GM06990 (cell line): ENCODE measurements at regions not wholly inside any gene's neighbourhood (a gene's known extent, or its start where the extent isn't known, plus 50 kb on each side); places are given as distances from the start of the nearest gene placed in this dataset.

Experiments used
- DNase-seq: peaks from one replicate; pipeline ENCODE4 v3.0.0-alpha.2; 2011; ENCODE audit not compliant: insufficient read length; ENCODE audit errors: extremely low read depth
- H3K27me3 ChIP-seq: replicated peaks from 2 replicates; pipeline ENCODE4 v1.6.0; 2011; ENCODE audit warnings: low read length; ENCODE audit not compliant: control insufficient read depth, insufficient read depth
- H3K36me3 ChIP-seq: 2 replicates; pipeline ENCODE4 v1.5.1; 2011; ENCODE audit warnings: low read length; ENCODE audit not compliant: control insufficient read depth, insufficient read depth
- H3K4me3 ChIP-seq: replicated peaks from 2 replicates; pipeline ENCODE4 v1.5.1; 2011; ENCODE audit warnings: low read depth, mild to moderate bottlenecking, control low read depth, low read length
- CTCF ChIP-seq: IDR thresholded peaks from 2 replicates; pipeline ENCODE4 v1.5.1; 2011; ENCODE audit warnings: low read length, control low read depth, mild to moderate bottlenecking, inconsistent platforms; ENCODE audit not compliant: insufficient read depth, poor library complexity, severe bottlenecking

- no peak overlapping the region for H3K4me3 ChIP-seq
- no peak for TF ChIP-seq CTCF
- no peaks in the 10 kb centered on the region for H3K36me3 ChIP-seq
- no peak for DNase-seq
- no peaks in the 10 kb centered on the region; the same call in none of the 2 replicates for H3K27me3 ChIP-seq
These were observed 273.4 kb downstream of the TLE3 start for GRCh38 chr15:69824075-69824876.

GRCh38 chr15:69824877-69825406, 272.8 kb downstream of the TLE3 start:
- DNase-seq = no peak
- no peak overlapping the region for H3K4me3 ChIP-seq
- H3K27me3 ChIP-seq = no peaks in the 10 kb centered on the region; the same call in none of the 2 replicates
- no peaks in the 10 kb centered on the region for H3K36me3 ChIP-seq
- TF ChIP-seq CTCF = no peak

- Histone ChIP-seq H3K4me3 (no peak overlapping the region), H3K27me3 (no peaks in the 10 kb centered on the region; the same call in none of the 2 replicates), H3K36me3 (no peaks in the 10 kb centered on the region)
- DNase-seq = no peak
- TF ChIP-seq CTCF = no peak
These were observed 271.5 kb downstream of the TLE3 start for GRCh38 chr15:69825941-69826818.

- DNase-seq = no peak
- no peak for TF ChIP-seq CTCF
- no peaks in the 10 kb centered on the region for H3K36me3 ChIP-seq
- no peaks in the 10 kb centered on the region; the same call in none of the 2 replicates for H3K27me3 ChIP-seq
- H3K4me3 ChIP-seq = no peak overlapping the region
These were observed 270.9 kb downstream of the TLE3 start for GRCh38 chr15:69826819-69827175.

- no peak for TF ChIP-seq CTCF
- Histone ChIP-seq H3K36me3 (no peaks in the 10 kb centered on the region), H3K27me3 (no peaks in the 10 kb centered on the region; the same call in none of the 2 replicates), H3K4me3 (no peak overlapping the region)
- no peak for DNase-seq
These were observed 270.0 kb downstream of the TLE3 start for GRCh38 chr15:69827751-69828150.
